ENCODE measurements at regions not wholly inside any gene's neighbourhood (a gene's known extent, or its start where the extent isn't known, plus 50 kb on each side); places are given as distances from the start of the nearest gene placed in this dataset.

DNA sequence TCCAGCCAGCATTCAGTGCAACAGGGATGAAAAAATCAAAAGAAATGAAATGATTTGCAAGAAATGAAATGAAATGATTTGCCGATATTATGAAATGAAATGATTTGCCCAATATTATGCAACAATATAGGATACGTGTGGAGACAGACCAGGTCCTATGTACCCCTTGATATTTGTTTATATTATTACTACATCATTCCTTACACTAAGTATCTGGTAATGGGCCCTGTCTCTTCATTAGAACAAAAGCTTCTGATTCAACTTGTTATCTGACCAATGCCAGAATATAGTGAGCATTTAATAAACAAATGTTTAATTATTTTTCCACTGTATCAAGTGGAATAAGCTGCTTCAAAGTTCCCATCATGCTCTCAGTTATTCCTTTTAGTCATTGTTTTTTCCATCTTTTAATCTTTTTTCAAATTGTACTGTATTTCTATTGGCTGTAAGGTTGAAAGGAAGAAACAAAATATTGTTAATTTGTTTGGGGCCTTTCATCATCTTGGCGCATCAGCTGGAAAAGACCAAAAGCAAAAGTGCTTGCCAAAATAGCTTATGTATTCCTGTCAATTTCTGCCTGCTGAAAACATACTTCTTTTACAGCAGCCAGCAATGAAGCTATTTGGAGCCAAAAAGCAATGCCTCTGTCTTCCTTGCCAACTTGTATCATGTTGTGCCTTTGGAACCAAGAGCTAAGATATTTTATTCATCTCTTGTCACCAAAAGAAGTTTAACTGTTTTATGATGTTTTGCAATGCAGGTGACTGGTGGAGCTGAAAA lies 2314.9 kb downstream of the LRRC4C start:
- DNase-seq (ENCODE audit: low read depth in 2 of 2), result no peak

- DNase-seq (ENCODE audit: low read depth in 2 of 2), result no peak
Observed at GRCh38 chr11:39139581-39139980, 2319.9 kb downstream of the LRRC4C start.

DNA sequence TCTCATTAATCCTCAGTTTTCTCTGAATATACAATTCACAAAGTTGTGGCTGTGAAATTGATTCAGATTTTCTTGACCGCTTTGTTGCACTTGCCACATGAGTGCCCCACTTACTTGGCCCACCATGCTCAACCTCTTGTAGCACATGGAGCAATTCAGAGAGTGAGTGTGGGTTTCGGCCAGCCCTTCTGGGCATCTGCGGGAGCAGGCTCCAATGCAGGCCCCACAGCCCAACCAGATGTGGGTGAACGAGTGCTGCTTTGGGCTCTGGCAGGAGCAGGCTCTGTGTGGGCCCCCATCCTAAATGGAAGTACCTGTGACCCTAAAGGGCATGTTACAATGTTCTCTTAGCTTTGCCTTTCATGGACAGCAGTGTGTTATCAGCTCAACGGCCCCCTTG lies 2338.6 kb downstream of the LRRC4C start:
- no peak for DNase-seq (ENCODE audit: low read depth in 2 of 2)

DNA sequence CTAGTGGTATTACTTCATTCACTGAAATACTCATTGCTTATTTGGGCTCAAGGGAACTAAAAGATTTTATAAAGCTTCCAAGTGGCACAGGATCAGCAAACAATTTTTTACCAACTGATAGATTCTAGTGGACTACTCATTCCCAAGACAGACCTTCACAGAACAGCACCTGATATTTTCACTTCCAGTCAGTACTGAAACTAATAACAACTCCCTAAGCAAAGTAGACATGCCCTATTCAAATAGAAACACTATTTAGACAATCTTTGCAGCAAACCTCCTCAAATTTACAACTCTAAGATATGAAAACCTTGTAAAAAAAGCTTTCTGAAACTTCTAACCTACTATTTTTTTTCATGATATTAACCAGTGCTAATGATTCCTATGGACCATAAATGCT lies 2345.8 kb downstream of the LRRC4C start:
- no peak for DNase-seq (ENCODE audit: low read depth in 2 of 2)

- DNase-seq (ENCODE audit: low read depth in 2 of 2), result no peak
Observed at GRCh38 chr11:39102236-39102635, 2357.2 kb downstream of the LRRC4C start.

- no peak for DNase-seq (ENCODE audit: low read depth in 2 of 2)
Observed at GRCh38 chr11:39078465-39078864, 2381.0 kb downstream of the LRRC4C start.

- DNase-seq (ENCODE audit: low read depth in 2 of 2), result no peak
Observed at GRCh38 chr11:39037611-39038010, 2421.8 kb downstream of the LRRC4C start.

DNA sequence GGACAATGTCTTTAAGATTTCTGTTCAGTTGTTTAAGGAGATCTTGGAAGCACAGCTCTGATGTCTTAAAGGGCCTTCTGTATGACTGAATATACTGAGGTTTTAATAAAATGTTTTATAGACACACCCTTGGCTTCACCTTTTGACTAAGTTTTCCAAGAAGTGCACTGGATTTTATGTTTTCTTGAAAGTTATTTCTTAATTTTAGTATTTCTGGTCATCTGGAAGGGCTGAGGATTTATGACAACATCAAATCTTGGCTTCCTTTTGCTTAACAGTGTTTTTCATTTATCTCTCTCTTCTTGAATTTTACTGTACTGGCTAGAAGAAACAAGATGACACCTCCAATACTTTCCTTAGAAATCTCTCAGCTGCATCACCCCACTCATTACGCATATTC lies 2423.4 kb downstream of the LRRC4C start:
- no peak for DNase-seq (ENCODE audit: low read depth in 2 of 2)

- DNase-seq (ENCODE audit: low read depth in 2 of 2), result no peak
Observed at GRCh38 chr11:39021539-39021938, 2423.5 kb upstream of the RAG2 start.

DNA sequence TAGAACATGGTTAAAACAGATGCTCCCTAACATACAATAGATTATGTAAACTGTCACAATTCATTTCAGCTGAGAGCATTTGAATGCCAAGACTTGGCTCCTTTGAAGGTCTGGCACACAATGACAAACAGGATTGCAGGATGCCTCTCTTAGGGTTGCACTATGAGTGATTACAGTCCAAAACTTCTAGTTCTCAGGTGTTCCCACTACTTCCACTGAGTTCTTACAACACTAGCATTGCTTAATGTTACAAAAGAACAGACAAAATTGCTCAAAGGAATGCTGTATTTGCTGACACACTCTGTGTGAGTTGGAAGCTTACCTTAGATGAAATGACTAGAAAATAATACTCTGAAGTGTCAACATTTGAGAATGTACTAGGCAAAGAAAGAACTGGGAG lies 2413.8 kb upstream of the RAG2 start:
- no peak for DNase-seq (ENCODE audit: low read depth in 2 of 2)

DNA sequence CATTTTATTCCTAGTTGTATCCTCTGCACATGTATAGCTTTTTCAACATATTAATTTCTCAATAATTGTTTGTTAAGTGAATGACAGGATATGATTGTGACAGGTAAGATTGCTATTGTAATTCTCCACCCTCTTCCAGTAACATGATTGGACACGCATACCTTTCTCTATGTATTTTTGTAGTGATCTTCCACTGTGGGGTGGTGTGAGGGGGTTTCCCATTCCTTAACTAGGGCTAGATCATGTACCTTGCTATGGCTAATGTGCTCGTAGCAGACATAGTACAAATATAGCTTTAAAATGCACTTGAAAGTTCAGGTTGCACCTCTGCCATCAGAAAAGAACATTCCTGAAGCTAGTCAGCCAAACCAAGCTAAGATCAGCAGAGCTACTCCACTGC lies 2392.8 kb upstream of the RAG2 start:
- no peak for DNase-seq (ENCODE audit: low read depth in 2 of 2)

DNA sequence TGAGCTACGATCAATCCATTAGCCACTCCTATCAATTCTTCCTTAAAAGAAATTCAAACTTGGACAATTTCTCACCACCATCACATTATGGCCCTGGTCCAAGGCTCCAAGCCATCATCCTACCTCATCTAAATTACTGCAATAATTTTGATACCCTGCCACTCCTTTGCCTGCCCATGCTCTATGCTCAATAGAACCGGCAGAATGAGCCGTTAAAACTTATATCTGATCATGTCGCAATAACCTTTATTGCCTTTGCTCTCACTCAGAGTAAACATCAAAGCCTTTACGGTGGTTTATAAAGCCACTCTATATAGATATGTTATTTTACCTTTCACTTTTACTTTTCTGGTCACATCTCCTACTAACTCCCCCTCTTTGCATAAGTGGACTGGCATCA lies 2392.1 kb upstream of the RAG2 start:
- DNase-seq (ENCODE audit: low read depth in 2 of 2), result no peak

GRCh38 chr11:38988908-38989307 lies 2390.9 kb upstream of the RAG2 start:
- DNase-seq (ENCODE audit: low read depth in 2 of 2), result no peak

DNA sequence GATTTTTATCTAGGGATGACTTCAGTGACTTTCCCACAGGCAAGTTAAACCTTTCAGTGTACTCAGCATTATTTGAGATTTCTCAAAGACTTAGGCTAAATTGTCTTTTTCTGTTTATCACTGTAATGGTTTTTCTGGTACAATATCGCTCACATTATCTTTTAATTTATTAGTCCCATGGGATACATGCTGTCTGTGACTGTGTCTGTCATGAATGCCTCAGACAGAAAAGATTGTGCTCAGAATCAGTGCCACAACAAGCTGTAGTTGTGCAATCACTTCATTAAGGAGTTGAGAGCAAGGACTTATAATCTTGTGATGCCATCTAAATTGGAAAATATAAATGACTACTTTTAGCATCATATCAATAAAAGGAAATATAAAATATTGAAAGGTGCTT lies 2374.2 kb upstream of the RAG2 start:
- DNase-seq (ENCODE audit: low read depth in 2 of 2), result no peak

- DNase-seq (ENCODE audit: low read depth in 2 of 2), result no peak
Observed at GRCh38 chr11:38971141-38971540, 2373.1 kb upstream of the RAG2 start.

DNA sequence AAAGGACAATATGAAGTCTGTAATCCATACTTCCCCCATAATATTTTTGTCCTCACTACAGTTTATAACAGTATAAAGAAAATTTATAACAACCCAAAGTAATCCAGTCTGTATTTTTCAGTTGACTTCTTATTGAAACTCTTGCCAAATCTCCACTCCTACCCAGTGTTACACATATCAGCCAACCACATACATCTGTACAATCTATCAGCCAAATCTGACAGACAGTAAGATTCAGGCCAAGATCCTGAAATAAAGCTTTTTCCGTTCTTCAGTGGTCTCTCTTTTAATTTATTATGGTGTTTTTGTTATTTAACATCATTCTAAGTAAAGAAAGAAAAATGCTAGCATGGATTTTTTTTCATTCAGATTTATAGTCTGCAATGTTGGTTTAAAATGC lies 2370.9 kb upstream of the RAG2 start:
- DNase-seq (ENCODE audit: low read depth in 2 of 2), result no peak

DNA sequence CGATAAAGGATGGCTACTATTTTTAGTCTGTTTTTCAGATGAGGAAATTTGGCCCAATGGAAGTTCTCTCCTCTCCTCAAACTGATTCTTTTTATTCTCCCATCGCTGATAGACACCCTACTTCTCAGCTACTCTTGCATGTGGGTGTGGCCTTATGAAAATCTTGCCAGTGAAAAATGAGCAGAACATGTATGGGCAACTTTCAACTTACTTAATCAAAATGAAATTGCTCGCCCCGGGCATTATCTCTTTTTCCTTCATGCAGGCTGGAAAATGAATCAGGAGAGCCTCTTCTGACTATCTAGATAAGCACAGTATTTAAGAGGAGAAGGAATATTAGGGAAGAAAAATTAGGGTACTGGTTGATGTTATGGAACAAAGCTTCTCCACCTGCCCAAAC lies 2354.7 kb upstream of the RAG2 start:
- no peak for DNase-seq (ENCODE audit: low read depth in 2 of 2)

DNA sequence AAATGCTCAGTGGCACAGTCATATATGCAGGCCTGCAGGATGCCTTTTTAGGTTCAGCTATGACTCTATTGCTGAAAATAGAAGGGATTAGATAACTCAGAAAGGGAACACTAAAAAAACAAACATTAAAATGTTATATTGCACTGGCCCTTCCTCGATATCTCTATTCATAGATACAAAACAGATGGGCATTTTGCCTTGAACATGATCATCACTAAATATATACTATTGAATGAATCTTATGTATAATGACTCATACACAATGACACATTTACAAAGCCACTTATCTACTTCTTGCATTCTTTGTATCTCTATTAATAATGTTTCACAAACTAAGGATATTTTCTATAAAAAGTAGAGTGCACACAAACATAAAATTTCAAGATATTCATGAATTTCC lies 2352.8 kb upstream of the RAG2 start:
- DNase-seq (ENCODE audit: low read depth in 2 of 2), result no peak

DNA sequence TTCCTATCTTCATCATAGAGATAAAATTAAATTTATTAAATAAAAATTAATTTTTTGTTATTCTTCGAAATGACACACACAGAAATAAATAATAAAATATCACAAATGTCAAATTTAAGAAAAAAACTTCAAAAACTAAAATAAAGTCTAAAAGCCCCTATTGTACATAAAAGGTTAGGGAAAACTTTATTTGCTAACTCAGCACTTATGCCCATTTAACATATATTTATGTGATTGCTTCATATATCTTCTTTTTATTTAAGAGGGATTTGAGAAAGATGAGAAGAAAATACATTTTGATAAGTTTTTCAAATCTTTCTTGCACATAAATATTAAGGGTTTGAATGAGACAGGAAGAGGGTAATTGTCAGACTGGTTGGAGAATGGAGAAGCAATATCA lies 2350.4 kb upstream of the RAG2 start:
- no peak for DNase-seq (ENCODE audit: low read depth in 2 of 2)

DNA sequence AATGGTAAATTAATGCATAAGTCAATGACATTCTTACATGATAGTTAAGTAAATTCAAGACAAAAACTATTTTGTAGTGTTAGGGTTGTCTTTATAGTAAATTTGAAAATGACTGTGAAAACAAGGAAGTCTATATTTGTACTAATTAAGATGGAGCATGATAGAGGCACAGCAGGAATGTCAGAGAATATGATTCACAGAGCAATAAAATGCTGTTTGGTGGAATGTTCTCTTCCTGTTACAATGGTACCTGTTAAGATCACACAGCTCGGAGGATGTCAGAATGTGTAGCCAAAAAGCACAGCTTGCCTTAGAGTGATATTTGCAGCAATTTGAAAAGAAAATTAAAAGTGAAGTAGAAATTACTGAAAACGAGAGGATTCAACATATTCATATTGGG lies 2339.7 kb upstream of the RAG2 start:
- no peak for DNase-seq (ENCODE audit: low read depth in 2 of 2)

DNA sequence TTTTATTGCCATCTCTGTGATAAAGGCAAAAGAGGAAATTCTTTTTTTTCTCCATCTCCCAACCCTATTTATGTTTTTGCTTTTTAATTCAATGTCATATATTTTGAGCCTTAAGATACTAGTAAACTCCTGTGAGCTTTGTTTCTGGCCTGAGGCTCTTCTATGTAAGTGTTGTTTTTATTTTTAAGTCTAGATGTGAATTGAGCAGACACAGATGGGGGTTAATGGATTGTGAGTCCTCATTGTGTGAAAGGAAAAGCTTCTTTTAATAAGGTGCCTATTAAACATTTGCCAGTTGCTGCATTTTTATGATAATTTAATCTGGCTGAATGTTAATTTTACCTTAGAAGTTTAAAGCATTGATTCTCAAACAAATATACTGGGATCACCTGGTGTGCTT lies 2337.9 kb upstream of the RAG2 start:
- DNase-seq (ENCODE audit: low read depth in 2 of 2), result no peak

DNA sequence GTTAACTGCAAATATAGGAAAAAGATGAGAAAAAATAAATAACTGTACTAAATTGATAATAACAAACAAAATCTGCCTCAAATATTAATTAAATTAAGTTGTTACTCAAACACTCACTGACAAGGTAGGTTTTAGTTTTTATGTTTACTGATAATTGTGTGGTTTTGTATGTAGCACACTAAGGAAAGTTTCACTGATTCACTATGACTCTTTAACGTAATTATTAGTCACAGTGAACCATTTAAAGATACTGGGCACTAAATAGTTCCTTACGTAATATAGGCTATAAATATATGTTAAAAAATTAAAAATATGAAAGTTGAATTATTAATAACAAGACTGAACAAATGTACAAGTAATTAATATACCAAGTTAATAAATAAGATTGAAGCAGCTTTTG lies 2330.0 kb upstream of the RAG2 start:
- DNase-seq (ENCODE audit: low read depth in 2 of 2), result no peak

GRCh38 chr11:38924644-38925043 lies 2326.6 kb upstream of the RAG2 start:
- no peak for DNase-seq (ENCODE audit: low read depth in 2 of 2)

- DNase-seq (ENCODE audit: low read depth in 2 of 2), result no peak
Observed at GRCh38 chr11:38900211-38900610, 2302.2 kb upstream of the RAG2 start.

Data from dermis microvascular lymphatic vessel endothelial cell (primary cell).